WTC11 (cell line): ENCODE measurements at regions not wholly inside any gene's neighbourhood (a gene's known extent, or its start where the extent isn't known, plus 50 kb on each side); places are given as distances from the start of the nearest gene placed in this dataset.

Source experiments
- ATAC-seq: fragments of 200-7000 bp; cut with Tn5 transposase; 2 replicates; pipeline ENCODE4 v1.10.0; 2021; ENCODE audit warnings: mild to moderate bottlenecking, moderate library complexity
- CTCF ChIA-PET: fragments of 300-600 bp; sonication (Branson Sonifier 250); formaldehyde crosslinking; loops from one replicate; lab custom pipeline; 2021; ENCODE audit warnings: antibody characterized with exemption; lab: Charles Lee
- POLR2A ChIA-PET: fragments of 350-600 bp; sonication (Branson Sonifier 250); formaldehyde crosslinking; loops from one replicate; lab custom pipeline; 2021; ENCODE audit warnings: antibody characterized with exemption; lab: Charles Lee
- DNase-seq: peaks from one replicate; pipeline ENCODE4 v3.0.0; 2021; ENCODE audit warnings: low spot score
- H3K27ac Mint-ChIP-seq: 2 replicates; pipeline ENCODE4 v1.8.0; 2021; ENCODE audit warnings: mixed read lengths
- H3K27me3 Mint-ChIP-seq: 2 replicates; pipeline ENCODE4 v1.8.0; 2021; ENCODE audit warnings: low read depth, mild to moderate bottlenecking, moderate library complexity, mixed read lengths
- H3K36me3 Mint-ChIP-seq: 2 replicates; pipeline ENCODE4 v1.8.0; 2021; ENCODE audit warnings: mixed read lengths
- H3K4me1 Mint-ChIP-seq: 2 replicates; pipeline ENCODE4 v1.8.0; 2022; ENCODE audit warnings: mixed read lengths
- H3K4me3 Mint-ChIP-seq: 2 replicates; pipeline ENCODE4 v1.8.0; 2021; ENCODE audit warnings: mild to moderate bottlenecking, moderate library complexity, mixed read lengths
- H3K9me3 Mint-ChIP-seq: 2 replicates; pipeline ENCODE4 v1.8.0; 2021; ENCODE audit warnings: mixed read lengths
- AR ChIP-seq: fragments of 250-450 bp; sonication (Bioruptor Pico); IDR thresholded peaks from 2 replicates; pipeline ENCODE4 v1.9.0; 2021; ENCODE audit warnings: mild to moderate bottlenecking
- ARID4B ChIP-seq: sonication (generic); formaldehyde crosslinking; IDR thresholded peaks from 2 replicates; pipeline ENCODE4 v1.8.0; 2023; ENCODE audit warnings: missing genetic modification reagents, mild to moderate bottlenecking, borderline replicate concordance
- ESRRA ChIP-seq: sonication (generic); formaldehyde crosslinking; IDR thresholded peaks from 2 replicates; pipeline ENCODE4 v1.8.1; 2022; ENCODE audit warnings: mild to moderate bottlenecking, missing genetic modification reagents, borderline replicate concordance
- GRHL2 ChIP-seq: fragments of 250-450 bp; sonication (Bioruptor Pico); IDR thresholded peaks from 2 replicates; pipeline ENCODE4 v1.8.0; 2022; ENCODE audit warnings: mild to moderate bottlenecking, moderate library complexity; ENCODE audit not compliant: insufficient replicate concordance, severe bottlenecking
- HMGXB4 ChIP-seq: sonication (generic); formaldehyde crosslinking; IDR thresholded peaks from 2 replicates; pipeline ENCODE4 v1.8.1; 2023; ENCODE audit warnings: mild to moderate bottlenecking, moderate library complexity, missing genetic modification reagents
- IRF1 ChIP-seq: sonication (generic); formaldehyde crosslinking; IDR thresholded peaks from 2 replicates; pipeline ENCODE4 v1.8.0; 2023; ENCODE audit warnings: missing genetic modification reagents
- NFATC4 ChIP-seq: fragments of 250-450 bp; sonication (Bioruptor Pico); IDR thresholded peaks from 2 replicates; pipeline ENCODE4 v1.9.0; 2021; ENCODE audit warnings: mild to moderate bottlenecking
- PRDM15 ChIP-seq: sonication (generic); formaldehyde crosslinking; IDR thresholded peaks from 2 replicates; pipeline ENCODE4 v1.8.0; 2022; ENCODE audit warnings: missing genetic modification reagents
- PRRX2 ChIP-seq: fragments of 250-450 bp; sonication (Bioruptor Pico); IDR thresholded peaks from 2 replicates; pipeline ENCODE4 v1.8.0; 2021; ENCODE audit warnings: mild to moderate bottlenecking
- RELA ChIP-seq: sonication (generic); formaldehyde crosslinking; IDR thresholded peaks from 2 replicates; pipeline ENCODE4 v1.8.1; 2022; ENCODE audit warnings: missing genetic modification reagents, mild to moderate bottlenecking, borderline replicate concordance
- SMAD3 ChIP-seq: sonication (generic); formaldehyde crosslinking; IDR thresholded peaks from 2 replicates; pipeline ENCODE4 v1.8.0; 2022; ENCODE audit warnings: missing genetic modification reagents, mild to moderate bottlenecking, borderline replicate concordance
- SP1 ChIP-seq: sonication (generic); formaldehyde crosslinking; conservative IDR thresholded peaks from 2 replicates; pipeline ENCODE4 v1.8.1; 2022; ENCODE audit warnings: missing genetic modification reagents
- USF1 ChIP-seq: sonication (generic); formaldehyde crosslinking; IDR thresholded peaks from 2 replicates; pipeline ENCODE4 v1.8.0; 2022; ENCODE audit warnings: mild to moderate bottlenecking, missing genetic modification reagents
- ZNF512 ChIP-seq: sonication (generic); formaldehyde crosslinking; IDR thresholded peaks from 2 replicates; pipeline ENCODE4 v1.8.1; 2022; ENCODE audit warnings: missing genetic modification reagents, borderline replicate concordance

GRCh38 chr1:175877939-175878737 is 134.7 kb upstream of the TNR start:
- Mint-ChIP-seq H3K27me3 (peaks cover 13% of the 10 kb centered on the region), H3K4me3 (no peak overlapping the region), H3K9me3 (no peaks in the 10 kb centered on the region), H3K36me3 (no peaks in the 10 kb centered on the region), H3K27ac (no peak overlapping the region), H3K4me1 (peaks cover 6% of the 10 kb centered on the region)
- no peak for TF ChIP-seq NFATC4 (CRISPR knock-in tag)
- no peak for TF ChIP-seq RELA (CRISPR knock-in tag)
- no peak for TF ChIP-seq SP1 (CRISPR knock-in tag)
- no peak for TF ChIP-seq ESRRA (CRISPR knock-in tag)
- no peak for TF ChIP-seq HMGXB4
- TF ChIP-seq PRRX2 (CRISPR knock-in tag) = no peak
- no peak for TF ChIP-seq IRF1 (CRISPR knock-in tag)
- TF ChIP-seq USF1 (CRISPR knock-in tag) = no peak
- TF ChIP-seq GRHL2 (CRISPR knock-in tag) = no peak
- DNase-seq (no peak), ATAC-seq (no peak)
- POLR2A ChIA-PET = no interaction called here
- CTCF ChIA-PET = interaction anchor here (0.6 kb wide), 1 partner anchor 295 kb away, joined by 6 read pairs; no protein-coding TSS in a partner anchor

- ChIA-PET POLR2A (no interaction called here), CTCF (interaction anchor here (1.4 kb wide), 1 partner anchor 10 kb away, joined by 4 read pairs; no protein-coding TSS in a partner anchor)
- peaks cover 6% of the 10 kb centered on the region; the same call in 1 of the 2 replicates for H3K4me1 Mint-ChIP-seq
- no peak overlapping the region for H3K4me3 Mint-ChIP-seq
- no peaks in the 10 kb centered on the region for H3K9me3 Mint-ChIP-seq
- H3K27me3 Mint-ChIP-seq = peaks cover 11% of the 10 kb centered on the region
- no peaks in the 10 kb centered on the region for H3K36me3 Mint-ChIP-seq
- no peak overlapping the region for H3K27ac Mint-ChIP-seq
- ATAC-seq (no peak), DNase-seq (no peak)
- TF ChIP-seq RELA (CRISPR knock-in tag) = no peak
These were observed 132.2 kb upstream of the TNR start for GRCh38 chr1:175875556-175875955.

GRCh38 chr1:175874081-175874480 is 130.7 kb upstream of the TNR start:
- POLR2A ChIA-PET = no interaction called here
- no peak overlapping the region for H3K27ac Mint-ChIP-seq
- H3K9me3 Mint-ChIP-seq = no peaks in the 10 kb centered on the region
- no peaks in the 10 kb centered on the region for H3K36me3 Mint-ChIP-seq
- H3K27me3 Mint-ChIP-seq = peaks cover 11% of the 10 kb centered on the region
- DNase-seq (no peak), ATAC-seq (no peak)
- no peak overlapping the region for H3K4me3 Mint-ChIP-seq
- peaks cover 10% of the 10 kb centered on the region for H3K4me1 Mint-ChIP-seq
- CTCF ChIA-PET = no interaction called here
- TF ChIP-seq AR (CRISPR knock-in tag) (no peak), SMAD3 (CRISPR knock-in tag) (no peak), ARID4B (CRISPR knock-in tag) (no peak), ZNF512 (no peak), PRDM15 (CRISPR knock-in tag) (no peak)
